Femur (tissue), 1 donor: ENCODE measurements at regions not wholly inside any gene's neighbourhood (a gene's known extent, or its start where the extent isn't known, plus 50 kb on each side); places are given as distances from the start of the nearest gene placed in this dataset.
"Not testable (repeated sequence)": the region's sequence is repeated elsewhere in the genome, so short reads cannot be mapped to it uniquely, and the experiment has no call there.

ENCODE experiments used
- DNase-seq: peaks from one replicate; pipeline ENCODE4 v3.0.0-alpha.2; 2017

GRCh38 chr2:95686056-95686825, 94.4 kb downstream of the TRIM43 start:
- peak; percentile 36 for DNase-seq

GRCh38 chr2:95687852-95688251, 96.1 kb downstream of the TRIM43 start:
- not testable (repeated sequence) for DNase-seq

GRCh38 chr2:95691210-95691609, 99.4 kb downstream of the TRIM43 start:
- not testable (repeated sequence) for DNase-seq

GRCh38 chr2:95693071-95693846, 101.5 kb downstream of the TRIM43 start:
- DNase-seq: not testable (repeated sequence)

GRCh38 chr2:95695613-95696012, 103.8 kb downstream of the TRIM43 start:
- no peak for DNase-seq

- DNase-seq: no peak
These were observed 106.3 kb downstream of the TRIM43 start for GRCh38 chr2:95698146-95698545.

- DNase-seq: not testable (repeated sequence)
These were observed 107.7 kb downstream of the TRIM43 start for GRCh38 chr2:95699201-95700184.

GRCh38 chr2:95700519-95700918, 108.7 kb downstream of the TRIM43 start:
- DNase-seq: no peak

GRCh38 chr2:95702471-95702870, 110.7 kb downstream of the TRIM43 start:
- no peak for DNase-seq

GRCh38 chr2:95707161-95707560, 115.4 kb downstream of the TRIM43 start:
- DNase-seq: not testable (repeated sequence)

GRCh38 chr2:95707837-95708236, 116.0 kb downstream of the TRIM43 start:
- DNase-seq: no peak

GRCh38 chr2:95709831-95710230, 118.0 kb downstream of the TRIM43 start:
- DNase-seq: no peak

- not testable (repeated sequence) for DNase-seq
These were observed 121.8 kb downstream of the TRIM43 start for GRCh38 chr2:95713470-95714177.

GRCh38 chr2:95714398-95714797, 122.6 kb downstream of the TRIM43 start:
- DNase-seq: not testable (repeated sequence)

GRCh38 chr2:95719473-95720060, 127.8 kb downstream of the TRIM43 start:
- DNase-seq: no peak

GRCh38 chr2:95721726-95722125, 129.9 kb downstream of the TRIM43 start:
- DNase-seq: no peak

- DNase-seq: no peak
These were observed 130.4 kb downstream of the TRIM43 start for GRCh38 chr2:95722131-95722697.

- not testable (repeated sequence) for DNase-seq
These were observed 131.9 kb downstream of the TRIM43 start for GRCh38 chr2:95723627-95724210.

- not testable (repeated sequence) for DNase-seq
These were observed 133.4 kb downstream of the TRIM43 start for GRCh38 chr2:95725191-95725590.

- DNase-seq: not testable (repeated sequence)
These were observed 133.9 kb downstream of the TRIM43 start for GRCh38 chr2:95725677-95726076.

- not testable (repeated sequence) for DNase-seq
These were observed 135.6 kb downstream of the TRIM43 start for GRCh38 chr2:95727420-95727819.
